Calu3 (cell line): ENCODE measurements at regions not wholly inside any gene's neighbourhood (a gene's known extent, or its start where the extent isn't known, plus 50 kb on each side); places are given as distances from the start of the nearest gene placed in this dataset.

Experiments used
- BruUV-seq: library from RNA; stranded (reverse); fragments of 400-500 nt; replicated peaks from 2 replicates; lab custom pipeline; 2021; lab: Mats Ljungman, UMichigan
- CTCF ChIA-PET: fragments of 300-600 bp; sonication (Branson Sonifier 250); formaldehyde crosslinking; loops from one replicate; lab custom pipeline; 2022; ENCODE audit warnings: antibody characterized with exemption; lab: Charles Lee
- DNase-seq: peaks from one replicate; pipeline ENCODE4 v3.0.0; 2022
- H3K27ac Mint-ChIP-seq: one replicate; pipeline ENCODE4 v1.8.0; 2022; ENCODE audit warnings: mixed read lengths; ENCODE audit not compliant: unreplicated experiment
- H3K27me3 Mint-ChIP-seq: one replicate; pipeline ENCODE4 v1.8.0; 2022; ENCODE audit warnings: mixed read lengths; ENCODE audit not compliant: unreplicated experiment
- H3K36me3 Mint-ChIP-seq: one replicate; pipeline ENCODE4 v1.8.0; 2022; ENCODE audit warnings: mild to moderate bottlenecking, moderate library complexity, mixed read lengths; ENCODE audit not compliant: insufficient read depth, unreplicated experiment
- H3K4me1 Mint-ChIP-seq: one replicate; pipeline ENCODE4 v1.8.0; 2022; ENCODE audit warnings: mild to moderate bottlenecking, low read depth, mixed read lengths; ENCODE audit not compliant: unreplicated experiment
- H3K4me3 Mint-ChIP-seq: one replicate; pipeline ENCODE4 v1.8.0; 2022; ENCODE audit warnings: mild to moderate bottlenecking, low read depth, moderate library complexity, mixed read lengths; ENCODE audit not compliant: unreplicated experiment
- H3K9me3 Mint-ChIP-seq: one replicate; pipeline ENCODE4 v1.8.0; 2022; ENCODE audit warnings: low read depth, mixed read lengths; ENCODE audit not compliant: unreplicated experiment
- CTCF ChIP-seq: fragments of 200-600 bp; IDR thresholded peaks from one replicate; pipeline ENCODE4 v1.8.0; 2022; ENCODE audit warnings: antibody characterized with exemption; ENCODE audit not compliant: unreplicated experiment
- intact Hi-C: fragments of 100-400 bp; cut with micrococcal nuclease; formaldehyde crosslinking; loops from one replicate; pipeline ENCODE4 v1.10.0; 2022; ENCODE audit not compliant: unreplicated experiment

GRCh38 chr13:53321296-53321801, 292.7 kb downstream of the OLFM4 start:
- DNase-seq = no peak
- no peak for TF ChIP-seq CTCF
- Mint-ChIP-seq H3K36me3 (no peaks in the 10 kb centered on the region), H3K27me3 (no peaks in the 10 kb centered on the region), H3K4me1 (no peaks in the 10 kb centered on the region), H3K4me3 (no peak overlapping the region), H3K27ac (no peak overlapping the region), H3K9me3 (peaks cover 12% of the 10 kb centered on the region)
- BruUV-seq = no TSS peak
- intact Hi-C loops = no loop called here
- CTCF ChIA-PET = no interaction called here

GRCh38 chr13:53324656-53325055, 296.0 kb downstream of the OLFM4 start:
- TF ChIP-seq CTCF = no peak
- no peak for DNase-seq
- Mint-ChIP-seq H3K9me3 (peaks cover 9% of the 10 kb centered on the region), H3K4me1 (no peaks in the 10 kb centered on the region), H3K4me3 (no peak overlapping the region), H3K27me3 (no peaks in the 10 kb centered on the region), H3K27ac (no peak overlapping the region), H3K36me3 (no peaks in the 10 kb centered on the region)
- intact Hi-C loops = no loop called here
- CTCF ChIA-PET = no interaction called here
- no TSS peak for BruUV-seq

DNA sequence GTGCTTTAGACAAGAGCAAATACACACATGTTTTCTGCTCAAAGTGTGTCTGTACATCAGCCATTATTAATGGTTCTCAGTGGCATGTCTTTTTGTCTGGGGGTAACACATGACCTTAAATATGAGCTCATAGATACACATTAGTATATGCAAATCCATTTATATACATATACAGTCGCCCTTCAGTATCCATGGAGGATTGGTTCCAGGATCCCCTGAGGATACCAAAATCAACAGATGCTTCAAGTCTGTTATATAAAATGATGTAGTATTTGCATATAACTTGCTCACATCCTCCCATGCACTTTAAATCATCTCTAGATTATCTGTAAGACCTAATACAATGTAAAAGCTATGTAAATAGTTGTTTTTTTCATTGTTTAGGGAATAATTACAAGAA, 298.1 kb downstream of the OLFM4 start:
- Mint-ChIP-seq H3K27ac (no peak overlapping the region), H3K4me3 (no peak overlapping the region), H3K36me3 (no peaks in the 10 kb centered on the region), H3K4me1 (no peaks in the 10 kb centered on the region), H3K27me3 (no peaks in the 10 kb centered on the region), H3K9me3 (peaks cover 3% of the 10 kb centered on the region)
- TF ChIP-seq CTCF = no peak
- intact Hi-C loops = no loop called here
- CTCF ChIA-PET = no interaction called here
- DNase-seq = no peak
- BruUV-seq = no TSS peak

DNA sequence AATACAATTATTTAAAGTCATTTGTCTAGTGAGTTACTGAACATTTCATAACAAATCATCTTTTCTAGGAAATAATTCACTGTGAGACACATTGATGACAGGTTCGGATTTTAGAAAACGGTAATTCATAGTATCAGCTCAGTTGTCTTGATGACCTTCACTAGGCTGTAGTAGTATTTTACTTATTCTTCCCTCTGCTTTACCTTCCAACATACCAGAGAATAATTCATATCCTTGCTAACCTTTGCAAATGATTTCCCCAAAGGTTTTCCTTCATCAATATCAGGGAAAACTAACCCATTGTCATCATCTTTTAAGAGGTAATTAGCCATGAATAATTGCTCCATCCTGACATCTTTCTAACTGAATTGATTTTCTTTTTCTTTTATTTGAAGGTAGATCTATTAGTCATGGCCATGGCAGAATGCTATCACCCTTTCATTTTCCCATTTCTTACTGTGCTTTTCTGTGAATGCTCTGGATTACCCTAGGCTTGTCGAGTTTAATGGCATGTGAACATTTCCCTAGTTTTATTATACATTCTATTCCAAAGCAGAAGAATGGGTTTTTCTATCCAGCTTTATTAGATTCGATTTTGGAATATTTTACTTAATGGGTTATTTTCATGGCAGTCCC, 299.2 kb downstream of the OLFM4 start:
- intact Hi-C loops = no loop called here
- Mint-ChIP-seq H3K36me3 (no peaks in the 10 kb centered on the region), H3K27ac (no peak overlapping the region), H3K9me3 (peaks cover 3% of the 10 kb centered on the region), H3K4me1 (no peaks in the 10 kb centered on the region), H3K27me3 (no peaks in the 10 kb centered on the region), H3K4me3 (no peak overlapping the region)
- BruUV-seq = no TSS peak
- CTCF ChIA-PET = interaction anchor here (0.8 kb wide), 1 partner anchor 25 kb away, joined by 4 read pairs; no protein-coding TSS in a partner anchor
- no peak for TF ChIP-seq CTCF
- no peak for DNase-seq
